HG02678 (cell line): ENCODE measurements at regions not wholly inside any gene's neighbourhood (a gene's known extent, or its start where the extent isn't known, plus 50 kb on each side); places are given as distances from the start of the nearest gene placed in this dataset.

Experiments
- ATAC-seq: cut with Tn5 transposase; IDR thresholded peaks from one replicate; pipeline ENCODE4 v1.9.1; 2021; ENCODE audit warnings: mild to moderate bottlenecking, moderate library complexity; ENCODE audit not compliant: unreplicated experiment

DNA sequence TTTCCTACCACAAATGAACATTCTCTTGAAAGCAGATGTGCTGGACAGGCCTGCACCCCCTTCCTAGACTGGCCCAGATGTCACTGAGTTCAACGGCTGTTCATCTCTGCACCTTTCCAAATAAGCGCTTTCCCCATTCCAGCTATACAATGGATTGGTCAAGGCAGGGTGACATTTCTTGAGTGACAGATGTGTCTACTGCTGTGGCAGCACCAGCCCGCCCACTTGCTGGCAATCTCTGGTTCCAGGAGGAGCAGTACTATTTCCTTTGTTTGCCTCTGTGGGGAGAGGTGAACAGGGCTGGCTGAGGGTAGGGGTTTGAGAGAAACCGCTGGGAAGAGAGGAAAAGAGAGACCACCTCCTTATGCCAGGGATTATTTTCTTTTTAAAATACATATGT lies 269.5 kb upstream of the POU3F3 start:
- no peak for ATAC-seq

DNA sequence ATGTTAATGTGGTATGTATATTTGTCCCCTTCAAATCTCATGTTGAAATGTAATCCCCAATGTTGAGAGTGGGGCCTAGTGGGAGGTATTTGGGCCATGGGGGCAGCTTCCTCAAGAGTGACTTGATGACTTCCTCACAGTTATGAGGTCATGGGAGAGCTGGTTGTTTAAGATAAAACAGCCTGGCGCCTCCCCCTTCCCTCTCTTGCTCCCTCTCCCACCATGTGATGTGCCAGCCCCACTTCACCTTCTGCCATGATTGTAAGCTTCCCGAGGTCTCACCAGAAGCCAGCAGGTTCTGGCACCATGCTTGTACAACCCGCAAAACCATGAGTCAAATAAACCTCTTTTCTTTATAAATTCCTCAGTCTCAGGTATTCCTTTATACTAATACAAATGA lies 258.3 kb upstream of the POU3F3 start:
- ATAC-seq: no peak

DNA sequence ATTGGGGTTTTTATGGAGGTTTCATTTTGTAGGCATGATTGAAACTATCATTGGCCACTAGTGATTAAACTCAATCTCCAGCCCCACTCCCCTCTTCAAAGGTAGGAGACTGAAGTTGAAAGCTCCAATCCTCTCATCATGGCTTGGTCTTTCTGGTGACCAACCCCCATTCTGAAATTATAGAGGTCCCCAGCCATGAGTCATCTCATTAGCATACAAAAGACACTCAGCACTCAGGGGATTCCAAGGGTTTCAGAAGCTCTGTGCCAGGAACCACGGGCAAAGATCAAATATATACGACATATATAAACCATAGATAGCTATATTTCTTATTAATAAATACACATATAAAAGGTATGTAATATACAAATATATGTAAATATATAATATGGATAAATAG lies 256.0 kb upstream of the POU3F3 start:
- ATAC-seq: no peak

DNA sequence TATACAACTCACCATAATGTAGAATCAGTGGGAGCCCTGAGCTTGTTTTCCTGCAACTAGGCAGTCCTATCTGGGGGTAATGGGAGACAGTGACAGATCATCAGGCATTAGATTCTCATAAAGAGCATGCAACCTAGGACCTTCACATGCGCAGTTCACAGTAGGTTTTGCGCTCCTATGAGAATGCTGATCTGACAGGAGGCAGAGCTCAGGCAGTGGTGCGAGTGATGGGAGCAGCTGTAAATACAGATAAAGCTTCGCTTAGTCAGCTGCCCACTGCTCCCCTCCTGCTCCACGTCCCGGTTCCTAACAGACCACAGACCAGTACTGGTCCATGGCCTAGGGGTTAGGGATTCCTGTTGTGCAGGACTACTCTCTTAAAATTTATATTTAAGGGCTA lies 255.3 kb upstream of the POU3F3 start:
- ATAC-seq: no peak

DNA sequence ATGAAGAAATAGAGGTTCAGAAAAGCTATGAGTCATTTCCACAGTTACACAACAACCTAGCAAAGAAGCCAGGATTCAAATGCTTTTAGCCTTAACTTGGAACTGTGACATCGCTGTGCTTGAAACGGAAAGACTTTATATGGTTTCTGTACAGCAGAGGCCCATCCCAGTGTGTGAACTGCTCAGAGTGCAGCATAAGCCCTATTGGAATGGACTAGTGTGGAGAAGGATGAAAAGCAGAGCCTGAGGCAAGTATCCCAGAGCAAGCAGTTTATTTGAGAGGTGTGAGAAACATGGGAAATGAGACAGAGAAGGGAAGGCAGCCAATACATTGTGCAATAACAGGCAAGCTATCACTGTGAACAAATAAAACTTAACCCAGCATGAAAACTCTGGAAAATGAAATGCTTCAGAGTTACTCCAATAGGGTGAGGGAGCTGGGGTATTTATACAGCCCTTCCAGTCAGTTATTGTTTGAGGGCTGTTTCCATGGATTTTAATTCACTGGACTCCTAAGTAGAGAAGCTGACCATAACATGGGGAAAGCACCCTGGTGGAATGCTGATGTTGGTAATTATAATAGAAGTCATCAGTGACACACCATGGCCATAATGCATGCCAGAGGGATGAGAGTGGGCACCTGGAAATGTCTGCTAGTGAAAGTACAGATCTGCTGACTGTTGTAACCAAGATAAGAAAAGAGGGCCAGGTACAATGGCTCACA lies 254.0 kb upstream of the POU3F3 start:
- ATAC-seq: no peak

DNA sequence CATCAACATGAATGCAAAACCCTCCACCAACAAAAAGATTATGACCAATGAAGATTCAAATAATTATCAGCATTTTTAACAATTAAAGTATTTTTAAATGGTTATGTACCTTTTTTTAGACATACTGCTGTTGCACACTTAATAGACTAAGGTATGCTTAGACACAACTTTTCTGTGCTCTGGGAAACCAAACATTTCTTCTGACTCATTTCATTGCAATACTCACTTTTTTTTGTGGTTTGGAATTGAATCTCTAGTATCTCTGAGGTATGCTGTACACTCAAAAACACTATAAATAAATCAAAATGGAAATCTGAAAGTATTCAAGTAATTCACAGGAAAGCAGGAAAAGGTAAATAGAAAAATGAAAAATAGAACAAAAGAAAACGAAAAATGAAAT lies 247.9 kb upstream of the POU3F3 start:
- ATAC-seq: no peak

DNA sequence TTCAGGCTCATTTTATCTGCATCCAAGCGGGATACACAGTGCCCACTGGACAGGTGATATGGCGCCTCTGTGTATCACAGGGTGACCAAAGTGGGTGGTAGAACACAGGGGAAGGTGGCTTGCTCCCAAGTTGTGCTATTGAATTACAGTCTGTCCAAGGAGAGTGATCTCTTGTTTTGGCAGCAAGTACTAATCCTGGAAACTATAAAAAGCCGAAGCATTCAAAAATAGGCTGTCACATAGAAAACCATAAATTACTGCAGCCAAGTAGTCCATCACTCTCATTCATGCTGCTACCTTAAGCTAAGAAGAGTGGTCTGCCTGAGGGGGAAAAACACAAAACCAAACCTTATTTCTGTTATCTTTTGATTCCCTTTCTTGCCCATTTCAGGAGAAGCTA lies 237.1 kb upstream of the POU3F3 start:
- ATAC-seq: no peak

DNA sequence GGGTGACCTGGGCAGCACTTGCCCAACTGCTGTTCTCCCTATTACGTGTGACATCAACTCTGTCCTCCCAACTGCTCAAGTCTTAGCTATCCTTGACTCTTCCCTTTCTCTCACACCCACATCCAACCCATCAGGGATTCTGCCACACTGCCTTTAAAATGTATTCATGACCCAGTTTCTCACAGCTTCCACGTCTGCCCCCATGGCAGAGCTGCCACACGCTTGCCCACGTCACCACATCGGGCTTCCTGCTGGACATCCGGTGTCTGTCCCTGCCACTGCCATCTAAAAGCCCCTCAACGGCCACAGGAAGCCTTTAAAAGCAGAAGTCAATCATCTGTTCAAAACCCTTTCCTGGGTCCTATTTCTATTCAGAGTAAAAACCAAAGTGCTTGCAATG lies 233.1 kb upstream of the POU3F3 start:
- no peak for ATAC-seq

DNA sequence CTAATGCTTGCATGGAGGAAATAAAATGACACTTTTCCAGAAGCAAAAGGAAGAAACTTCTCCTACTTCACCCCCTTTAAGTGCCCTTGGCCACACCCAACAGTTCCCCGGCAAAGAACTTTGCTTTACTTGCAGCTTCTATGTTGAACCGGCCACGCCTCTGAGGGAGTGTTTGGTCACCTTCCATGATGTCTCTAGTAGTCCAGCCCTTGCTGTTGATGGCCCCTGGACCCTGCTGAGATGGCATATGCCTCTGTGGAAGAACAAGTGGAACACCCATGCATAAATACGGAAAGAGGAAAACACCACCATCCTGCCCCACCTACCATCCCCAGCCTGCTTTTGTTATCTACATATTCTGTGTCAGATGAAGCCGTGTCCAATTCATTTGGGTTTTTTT lies 218.3 kb upstream of the POU3F3 start:
- no peak for ATAC-seq

DNA sequence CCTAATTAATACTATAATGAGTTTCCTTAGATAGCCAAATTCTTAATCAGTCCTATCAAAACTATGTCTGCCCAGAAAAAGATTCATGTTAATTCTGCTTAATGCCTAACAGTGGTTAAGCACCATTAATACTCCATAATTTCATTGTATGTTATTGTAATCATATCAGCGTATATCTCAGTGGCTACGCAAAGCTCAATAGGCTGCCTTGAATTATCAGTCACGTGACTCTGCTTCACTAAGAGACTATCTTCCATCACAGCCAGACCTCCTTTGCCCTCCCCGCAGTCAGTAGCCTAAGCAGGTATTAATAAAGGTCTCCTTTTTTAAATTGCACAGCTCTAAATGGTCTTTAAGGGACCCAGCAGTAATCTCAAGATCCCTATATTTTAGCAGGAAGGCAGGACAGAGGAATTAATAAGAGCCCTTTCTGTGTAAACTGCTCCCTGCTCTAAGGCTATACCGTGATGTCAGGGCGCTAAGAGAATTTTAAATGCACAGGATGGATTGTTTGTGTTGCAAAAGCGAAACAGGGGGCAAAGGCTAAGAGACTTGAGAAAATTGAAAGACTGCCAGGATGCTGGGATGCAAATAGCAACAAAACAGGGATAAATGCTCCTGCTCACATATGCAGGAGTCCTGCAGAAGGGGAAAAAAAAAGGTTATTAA lies 215.6 kb upstream of the POU3F3 start:
- ATAC-seq: no peak

DNA sequence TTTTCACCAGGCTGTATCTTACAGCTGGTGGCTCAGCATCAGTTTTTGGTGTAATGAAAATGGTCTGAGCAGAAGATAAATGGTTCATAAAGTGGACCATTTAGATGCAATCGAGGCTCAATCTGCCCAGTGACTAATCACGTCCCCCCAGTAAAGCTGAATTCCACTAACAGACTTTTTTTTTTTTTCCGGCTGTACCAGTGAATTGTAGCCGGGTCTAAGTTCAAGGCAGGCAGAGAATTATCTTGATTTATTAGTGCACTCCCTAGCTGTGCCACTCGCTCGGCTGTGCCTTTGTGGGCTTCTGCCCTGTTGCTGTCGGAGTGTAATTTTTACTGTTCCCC lies 215.1 kb upstream of the POU3F3 start:
- ATAC-seq: no peak

DNA sequence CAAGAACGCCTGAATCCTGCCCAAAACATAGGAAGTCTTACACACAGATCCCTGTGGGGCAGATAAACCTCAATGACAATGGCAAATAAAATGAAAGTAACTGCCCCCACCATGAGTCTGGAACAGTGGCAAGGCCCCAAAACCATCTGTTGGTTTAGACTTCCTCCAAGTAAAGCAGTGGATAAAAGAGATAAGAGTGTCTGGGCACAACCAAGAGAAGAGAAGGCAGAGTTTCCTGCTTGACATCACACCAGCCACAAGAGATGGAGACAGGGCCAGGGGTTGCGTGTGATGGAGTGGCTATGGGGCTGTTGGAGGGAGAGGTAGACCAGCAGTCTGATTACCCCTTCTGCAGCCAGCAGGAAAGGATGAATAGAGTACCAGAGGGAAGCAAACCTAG lies 212.1 kb upstream of the POU3F3 start:
- ATAC-seq: no peak

DNA sequence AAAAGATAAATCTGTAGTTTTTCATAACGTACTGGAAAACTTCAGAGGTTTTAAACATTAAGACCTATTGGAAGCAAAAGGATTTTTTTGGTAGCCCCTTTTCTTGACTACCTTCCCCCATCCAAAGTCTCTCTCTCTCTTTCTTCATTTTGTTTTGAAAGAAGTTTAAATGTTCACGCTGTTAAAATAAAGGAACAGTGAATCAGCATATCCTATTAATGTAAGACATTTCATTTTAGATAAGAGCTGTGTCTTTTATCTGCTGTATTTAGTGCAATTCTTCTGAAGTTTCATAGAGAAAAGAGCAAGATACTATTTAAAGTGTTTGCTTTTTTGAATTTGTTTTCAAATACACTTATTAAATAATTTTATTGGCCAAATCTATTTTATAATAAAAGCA lies 205.5 kb upstream of the POU3F3 start:
- no peak for ATAC-seq

DNA sequence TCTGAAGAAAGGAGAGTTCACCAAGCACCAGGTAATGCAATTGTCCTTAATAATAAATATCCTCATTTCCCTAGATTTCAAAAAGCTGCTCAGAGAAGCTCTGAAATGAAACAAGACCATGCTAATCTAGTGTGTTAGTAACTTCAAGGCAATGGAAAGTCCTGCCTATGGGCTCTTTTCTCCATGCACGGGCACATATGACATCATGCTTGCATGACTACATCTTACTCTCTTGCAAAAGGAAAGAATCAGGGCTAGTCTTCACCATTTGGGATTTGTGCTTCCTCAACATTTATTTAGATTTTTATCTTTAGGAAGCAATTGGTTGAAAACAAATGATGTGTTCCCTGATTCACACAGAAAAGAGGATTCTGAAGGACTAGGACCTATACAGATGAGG lies 204.0 kb upstream of the POU3F3 start:
- ATAC-seq: no peak

DNA sequence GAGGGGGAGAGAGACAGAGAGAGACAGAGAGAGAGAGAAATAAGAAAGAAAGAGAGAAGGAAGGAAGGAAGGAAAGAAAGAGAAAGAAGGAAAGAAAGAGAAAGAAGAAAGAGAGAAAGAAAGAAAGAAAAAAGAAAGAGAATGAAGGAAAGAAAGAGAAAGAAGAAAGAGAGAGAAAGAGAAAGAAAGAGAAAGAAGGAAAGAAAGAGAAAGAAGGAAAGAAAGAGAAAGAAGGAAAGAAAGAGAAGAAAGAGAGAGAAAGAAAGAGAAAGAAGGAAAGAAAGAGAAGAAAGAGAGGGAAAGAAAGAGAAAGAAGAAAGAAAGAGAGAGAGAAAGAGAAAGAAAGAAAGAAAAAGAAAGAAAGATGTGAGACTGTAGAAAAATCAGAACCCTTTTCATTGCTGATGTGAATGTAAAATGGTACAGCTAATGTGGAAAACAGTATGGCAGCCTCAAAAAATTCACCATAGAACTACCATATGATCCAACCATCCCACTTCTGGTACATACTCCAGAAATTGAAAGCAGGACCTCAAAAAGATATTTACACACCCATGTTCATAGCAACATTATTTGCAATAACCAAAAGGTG lies 203.4 kb upstream of the POU3F3 start:
- no peak for ATAC-seq

DNA sequence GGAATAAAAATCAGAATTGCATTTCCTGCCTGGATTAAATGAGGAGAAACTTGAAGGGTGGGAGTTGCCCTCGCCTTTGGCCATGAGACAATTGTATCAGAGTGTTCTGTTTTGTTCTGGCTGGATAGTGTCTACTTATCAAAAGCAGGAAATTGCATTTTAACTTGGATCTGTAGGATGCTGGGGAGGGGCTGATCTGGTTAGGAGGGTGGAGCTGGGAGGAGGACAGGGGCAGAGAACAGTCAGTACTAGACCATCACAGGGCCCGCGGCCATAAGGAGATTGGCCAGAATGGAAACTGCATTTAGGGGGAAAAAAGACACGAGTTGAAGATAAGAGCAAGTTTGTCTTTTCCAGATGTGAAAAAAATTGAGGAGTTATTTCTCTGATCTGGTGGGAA lies 199.1 kb upstream of the POU3F3 start:
- no peak for ATAC-seq

DNA sequence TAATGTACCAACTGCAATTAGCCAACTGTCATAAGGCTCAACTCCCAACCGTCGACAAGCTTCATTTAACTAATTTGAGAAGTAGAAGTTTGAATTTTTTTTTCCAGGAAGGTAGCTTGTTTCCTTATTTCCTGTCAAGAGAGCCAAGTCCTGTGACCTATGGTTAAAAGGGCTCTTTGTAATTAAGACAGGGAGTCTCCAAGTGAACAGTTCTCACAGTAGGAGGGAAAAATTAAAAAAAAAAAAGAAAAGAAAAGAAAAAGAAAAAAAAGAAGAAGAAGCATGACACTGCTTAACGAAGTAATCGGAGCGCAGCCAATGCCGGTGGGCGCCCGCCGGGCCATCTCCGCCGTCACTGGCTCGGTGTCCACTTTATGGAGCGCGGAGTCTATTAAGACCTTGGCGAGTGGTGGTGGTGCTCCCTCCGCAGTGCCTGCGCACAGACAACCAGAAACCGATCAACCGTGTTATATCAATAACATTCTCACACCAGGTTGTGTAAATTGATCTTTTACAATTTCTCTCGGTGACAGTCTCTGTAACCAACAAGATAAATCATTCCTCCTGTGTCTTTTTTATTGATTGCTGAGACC lies 197.2 kb upstream of the POU3F3 start:
- no peak for ATAC-seq

DNA sequence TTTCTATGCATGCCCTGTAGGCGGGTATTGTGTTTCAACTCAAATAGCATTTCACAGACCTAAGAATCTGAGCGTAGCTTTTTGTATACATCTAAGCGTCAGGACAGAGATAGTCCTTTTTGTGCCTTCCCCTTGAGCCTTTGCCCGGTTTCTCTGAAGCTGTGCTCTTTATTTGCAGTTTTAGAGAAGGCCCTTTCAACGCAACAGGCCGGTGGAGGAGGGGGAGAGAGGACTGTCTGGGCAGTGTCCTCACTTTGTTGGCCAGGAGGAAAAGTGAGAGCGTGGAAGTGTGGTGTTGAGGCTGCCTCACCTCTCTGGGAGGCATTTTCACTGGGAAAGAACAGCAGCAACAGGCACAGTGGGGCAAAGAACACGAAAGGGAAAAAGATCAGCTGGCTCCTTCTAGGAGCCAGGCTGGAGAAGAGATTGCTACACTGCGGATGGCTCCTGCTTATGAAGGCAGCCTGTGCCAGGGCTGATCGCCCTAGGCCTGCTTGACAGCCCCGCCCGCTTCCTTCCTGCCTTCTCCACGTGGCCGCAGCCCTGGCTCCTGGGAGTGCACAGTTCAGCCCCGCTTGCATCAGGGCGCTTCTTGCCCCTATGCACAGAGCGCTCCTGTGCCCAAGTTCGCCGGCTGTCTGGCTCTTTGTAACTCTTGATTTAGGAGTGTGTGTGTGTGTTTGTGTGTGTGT lies 195.6 kb upstream of the POU3F3 start:
- ATAC-seq: no peak

DNA sequence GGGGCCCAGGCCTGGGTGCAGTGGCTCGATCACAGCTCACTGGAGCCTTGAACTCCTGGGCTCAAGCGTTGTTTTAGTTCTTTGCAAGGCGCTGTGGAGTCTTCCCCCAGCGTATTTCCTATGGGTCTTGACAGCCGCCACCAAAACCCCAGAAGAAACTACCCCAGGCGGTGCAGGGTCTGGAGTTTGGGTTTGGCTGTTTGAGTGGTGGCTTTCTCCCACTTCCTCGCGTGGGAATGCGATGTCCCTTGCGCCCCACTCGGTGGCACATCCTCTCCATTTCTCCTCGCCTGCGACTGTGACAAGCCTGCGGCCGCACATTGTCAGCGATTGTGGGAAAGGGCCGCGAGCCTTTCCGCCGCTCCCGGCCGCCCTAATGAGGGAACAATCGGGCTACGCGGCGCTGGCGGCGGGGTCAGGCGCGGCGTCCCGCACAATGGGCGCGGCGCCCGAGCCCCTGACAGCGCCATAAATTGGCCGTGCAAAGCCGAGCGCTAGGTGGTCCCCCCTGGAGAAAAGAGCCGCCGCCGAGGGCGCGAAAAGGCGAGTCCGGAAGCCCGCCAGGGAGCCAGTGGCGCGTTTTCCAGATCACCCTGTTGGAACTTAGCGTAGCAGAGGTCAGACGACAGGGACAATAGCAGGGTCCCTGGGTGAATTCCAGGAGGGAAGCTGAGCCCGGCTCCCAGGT lies 194.9 kb upstream of the POU3F3 start:
- ATAC-seq: no peak

DNA sequence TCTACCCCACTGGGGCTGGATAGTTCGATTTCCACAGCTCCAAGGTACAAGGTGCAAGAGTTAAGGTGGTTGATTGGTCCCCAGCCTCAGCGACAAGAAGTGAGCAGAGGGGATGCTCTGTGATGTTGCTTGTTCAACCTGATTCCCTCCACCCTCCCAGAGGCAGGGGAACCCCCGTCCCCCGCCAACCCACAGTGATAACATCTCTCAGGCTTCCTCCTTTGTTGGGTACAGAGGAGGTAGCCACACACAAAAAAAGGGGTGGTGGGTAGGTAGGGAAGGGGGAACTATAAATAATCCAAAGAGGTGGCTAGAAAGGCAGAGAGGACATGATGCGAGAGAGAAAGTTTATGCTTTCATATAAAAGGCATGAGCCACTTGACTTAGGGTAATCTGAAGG lies 192.9 kb upstream of the POU3F3 start:
- no peak for ATAC-seq

DNA sequence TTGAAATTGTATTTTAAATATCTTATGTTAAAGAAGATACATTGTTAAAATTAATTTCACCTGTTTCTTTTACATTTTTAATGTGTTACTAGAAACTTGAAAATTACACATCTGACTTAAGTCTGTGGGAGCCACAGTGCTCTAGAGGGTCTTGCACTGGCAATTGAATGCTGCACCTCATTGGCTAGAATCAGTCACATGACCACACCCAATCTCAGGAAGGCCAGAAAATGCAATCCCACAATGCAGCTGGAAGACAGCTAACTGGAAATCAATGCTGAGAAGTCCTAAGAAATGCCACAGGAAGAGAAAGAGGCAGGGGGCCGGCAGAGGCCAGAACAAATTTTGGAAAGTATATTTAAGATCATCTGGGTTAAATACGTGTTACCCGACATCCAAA lies 189.2 kb upstream of the POU3F3 start:
- no peak for ATAC-seq
